G401 (cell line): ENCODE measurements at regions not wholly inside any gene's neighbourhood (a gene's known extent, or its start where the extent isn't known, plus 50 kb on each side); places are given as distances from the start of the nearest gene placed in this dataset.
"Not testable (repeated sequence)": the region's sequence is repeated elsewhere in the genome, so short reads cannot be mapped to it uniquely, and the experiment has no call there.

Experiments
- DNase-seq: peaks from one replicate; pipeline ENCODE4 v3.0.0-alpha.2; 2015; ENCODE audit warnings: low spot score
- in situ Hi-C: cut with HindIII; loops from 2 replicates; pipeline ENCODE4 v1.10.0; 2016; ENCODE audit warnings: low sequenced_read_pairs, mixed read lengths

DNA sequence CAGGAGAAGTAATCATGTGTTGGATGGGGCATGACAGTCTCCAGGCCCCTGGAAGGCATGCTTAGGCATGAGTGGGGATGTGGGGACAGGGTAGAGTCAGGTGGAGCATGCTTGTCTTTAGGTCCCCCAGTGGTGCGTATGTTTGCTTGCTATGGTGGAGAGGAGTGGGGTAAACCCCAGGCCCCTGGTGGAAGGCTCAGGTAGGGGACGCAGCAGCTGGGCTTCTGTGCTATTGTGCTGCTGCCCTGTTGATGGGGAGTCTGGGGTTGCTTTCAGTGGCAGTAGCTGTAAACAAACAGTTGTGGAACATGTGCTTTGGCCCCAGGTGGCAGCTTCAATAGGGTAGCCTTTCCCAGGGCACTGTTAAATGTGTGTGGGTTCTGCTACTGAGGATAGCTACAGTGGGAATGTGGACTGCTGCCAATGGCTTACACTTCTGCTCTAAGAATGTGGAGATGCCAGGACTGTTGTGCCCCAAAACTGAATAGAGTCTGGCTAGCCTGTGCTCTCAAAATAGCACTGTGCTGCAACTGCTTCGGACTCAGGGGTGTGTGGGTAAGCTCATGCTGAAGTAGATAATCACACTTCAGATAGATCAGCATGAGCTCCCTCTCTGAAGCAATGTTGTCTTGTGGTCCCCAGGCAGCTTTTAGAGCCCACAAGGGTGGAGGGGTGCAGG, 1257.3 kb downstream of the DIAPH3 start:
- in situ Hi-C loops: no loop called here
- DNase-seq: no peak

DNA sequence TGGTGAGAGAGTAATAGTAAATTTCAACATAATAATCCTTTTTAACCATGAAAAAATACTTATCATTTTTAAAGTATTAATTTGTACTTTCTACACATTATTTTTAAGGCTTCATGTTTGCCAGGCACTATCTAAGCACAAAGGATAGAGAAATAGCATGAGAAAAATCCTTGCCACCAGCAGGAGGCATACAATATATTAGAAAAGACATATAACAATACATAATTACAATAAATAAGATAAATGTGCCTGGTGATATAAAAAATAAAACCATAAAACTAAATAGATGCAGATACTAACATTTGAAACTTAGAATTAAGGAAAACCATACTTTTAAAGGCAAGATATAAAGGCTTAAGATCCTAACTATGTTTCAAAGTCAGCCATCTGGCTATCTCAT, 1256.4 kb downstream of the DIAPH3 start:
- DNase-seq: no peak
- in situ Hi-C loops: no loop called here

DNA sequence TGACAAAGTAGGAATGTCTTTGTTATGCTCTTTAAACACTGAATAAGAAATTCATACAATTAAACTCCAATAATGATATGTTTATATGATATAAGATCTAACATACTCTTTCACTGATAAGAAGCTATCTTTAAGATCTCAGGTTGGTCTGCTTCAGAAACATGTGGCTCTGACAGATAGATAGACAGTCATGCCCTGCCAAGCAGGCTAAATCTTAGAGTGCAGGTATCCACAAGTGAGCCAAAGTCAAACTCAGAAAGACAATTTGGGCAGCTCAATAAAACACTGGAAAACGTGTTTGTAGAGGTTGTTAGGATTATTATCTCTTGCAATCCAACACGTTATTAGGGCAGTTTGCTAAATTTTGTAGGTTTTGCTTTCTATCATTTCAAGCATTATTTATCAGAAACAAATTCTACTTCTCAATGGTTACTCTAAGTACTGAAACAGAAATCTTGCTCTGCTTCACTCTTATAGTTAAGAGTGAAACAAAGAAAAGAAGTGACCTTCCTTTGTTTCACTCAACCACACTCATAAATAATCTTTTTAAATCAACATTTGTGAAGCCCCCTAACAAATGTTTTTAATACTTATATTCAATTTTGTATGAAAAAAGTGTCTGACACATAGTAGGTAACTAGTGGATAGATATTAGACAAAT, 1255.6 kb downstream of the DIAPH3 start:
- in situ Hi-C loops: no loop called here

DNA sequence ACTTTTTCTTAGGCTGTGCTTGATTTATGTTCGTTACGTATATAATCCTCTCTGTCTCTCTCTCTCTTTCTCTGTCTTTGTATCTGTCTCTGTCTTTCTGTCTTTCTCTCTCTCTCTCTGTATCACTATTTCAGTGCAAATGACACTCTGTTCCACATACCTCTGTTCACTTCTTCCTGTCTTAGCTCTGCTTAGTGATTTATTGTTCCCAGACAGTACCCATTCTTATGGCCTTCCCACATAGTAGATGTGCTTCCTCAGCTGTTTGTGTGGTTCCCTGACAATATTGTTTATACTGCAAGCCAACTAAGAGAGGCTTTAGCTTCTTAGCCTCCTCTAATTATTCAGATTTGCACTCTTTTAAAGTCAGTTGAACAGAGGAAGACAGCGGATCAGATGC, 1244.2 kb downstream of the DIAPH3 start:
- in situ Hi-C loops: no loop called here
- no peak for DNase-seq

More for the DNA sequence above, 1255.6 kb downstream of the DIAPH3 start:
- no peak for DNase-seq

DNA sequence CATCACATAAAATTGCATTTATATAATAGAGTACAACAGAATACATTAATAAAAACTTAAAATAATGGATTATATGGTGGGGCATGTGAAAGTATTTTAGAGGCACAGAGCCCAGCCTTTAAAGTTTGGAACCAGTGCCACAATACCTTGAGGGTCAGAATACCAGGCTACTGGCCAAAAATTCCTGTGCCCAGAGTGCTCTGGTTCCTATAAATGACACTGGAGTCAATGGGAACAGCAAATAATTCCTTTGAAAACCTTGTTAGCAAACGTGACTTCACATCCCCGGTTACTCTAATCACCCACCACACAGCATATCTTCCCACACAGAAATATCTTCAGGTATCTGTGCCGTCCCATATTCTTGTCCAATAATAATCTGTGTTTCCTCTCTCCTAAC, 1242.6 kb downstream of the DIAPH3 start:
- in situ Hi-C loops: no loop called here
- no peak for DNase-seq

DNA sequence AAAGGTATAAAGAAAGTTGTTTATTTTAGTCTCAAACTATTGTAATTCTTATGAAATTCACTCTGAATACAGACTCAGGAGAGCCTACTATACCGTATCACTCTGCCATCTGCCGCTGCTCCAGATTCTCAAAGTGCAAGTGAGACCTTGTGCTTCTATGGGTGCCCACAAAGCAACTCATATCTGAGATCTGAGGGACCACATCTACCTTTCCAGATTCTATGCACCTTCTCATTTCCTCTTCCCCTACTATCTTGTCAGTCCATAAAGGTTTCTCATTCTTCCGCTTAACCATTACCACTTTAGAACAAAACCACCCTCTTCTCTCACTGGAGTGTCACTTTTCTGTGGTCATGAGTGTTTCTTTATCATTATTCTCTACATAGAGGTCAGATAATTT, 1236.9 kb downstream of the DIAPH3 start:
- DNase-seq: no peak
- in situ Hi-C loops: no loop called here

DNA sequence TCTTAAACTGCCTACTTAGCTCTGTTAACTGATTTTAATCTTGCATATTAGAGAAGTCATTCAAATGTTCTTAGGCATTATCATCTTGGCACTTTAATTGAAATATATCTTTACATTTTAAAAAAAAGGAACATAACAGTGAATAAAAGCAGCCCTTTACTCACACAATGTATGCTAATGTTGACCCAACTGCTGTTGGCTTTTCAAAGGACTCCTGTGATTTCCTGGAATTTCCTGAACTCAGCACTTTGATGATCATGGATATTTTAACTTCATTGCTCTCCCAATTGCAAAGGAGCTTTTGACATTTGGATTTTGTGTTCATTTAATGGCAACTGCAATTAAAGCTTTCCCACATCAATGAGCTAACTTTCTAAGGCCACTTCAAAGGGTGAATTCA, 1230.3 kb downstream of the DIAPH3 start:
- in situ Hi-C loops: no loop called here
- no peak for DNase-seq

DNA sequence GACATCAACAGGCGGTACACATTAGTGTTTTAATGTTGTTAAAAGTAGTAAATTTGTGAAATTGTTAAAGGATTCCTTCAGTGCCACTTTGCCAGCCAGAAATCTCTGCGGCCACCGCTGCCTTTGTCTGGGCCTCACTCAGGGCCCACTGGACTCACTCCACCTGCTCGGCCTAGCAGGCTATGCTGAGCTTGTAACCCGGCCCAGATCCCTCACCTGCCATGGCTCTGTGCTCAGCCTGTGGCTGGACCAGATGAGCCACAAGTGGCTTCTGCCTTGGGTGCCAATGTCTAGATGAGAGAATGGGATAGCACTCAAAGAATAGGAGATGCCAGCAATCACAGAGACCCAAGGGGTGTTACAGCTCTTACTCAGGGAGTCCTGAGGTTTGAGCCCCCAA, 1228.0 kb downstream of the DIAPH3 start:
- in situ Hi-C loops: no loop called here
- no peak for DNase-seq

DNA sequence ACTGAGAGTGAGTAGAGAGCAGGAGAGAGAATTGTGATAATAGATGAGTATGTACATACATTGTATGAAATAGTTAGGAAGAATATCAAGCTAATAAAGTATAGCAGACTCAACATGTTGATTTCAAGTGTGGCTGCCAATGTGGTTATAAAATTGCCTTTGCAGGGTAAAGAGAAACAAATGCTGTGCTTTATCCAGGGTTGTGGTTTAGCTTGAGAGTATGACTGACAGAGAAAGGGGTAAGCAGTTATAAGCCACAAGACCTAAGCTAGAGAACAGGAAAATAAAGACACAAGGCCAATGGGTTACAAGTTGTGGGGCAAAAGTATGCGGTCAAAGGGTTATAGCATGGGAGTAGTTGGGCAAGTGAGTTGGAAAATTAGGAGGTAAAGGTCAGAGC, 1217.5 kb downstream of the DIAPH3 start:
- in situ Hi-C loops: no loop called here
- no peak for DNase-seq

DNA sequence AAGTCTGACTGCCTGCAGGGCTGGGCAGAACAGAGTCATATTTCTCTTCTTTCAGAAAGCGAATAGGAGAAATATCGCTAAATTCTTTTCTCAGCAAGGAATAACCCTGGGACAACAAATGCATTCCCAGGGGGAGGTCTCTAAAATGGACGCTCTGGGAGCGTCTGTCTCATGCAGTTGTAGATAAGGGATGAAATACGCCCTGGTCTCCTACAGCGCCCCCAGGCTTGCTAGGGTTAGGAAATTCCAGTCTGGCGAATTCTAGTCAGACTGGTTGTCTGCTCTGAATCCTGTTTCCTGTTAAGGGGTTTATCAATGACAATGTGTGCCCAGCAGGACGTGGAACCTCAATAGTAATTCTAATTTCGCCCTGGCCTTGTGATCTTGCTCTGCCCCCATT, 1214.1 kb downstream of the DIAPH3 start:
- DNase-seq: no peak

DNA sequence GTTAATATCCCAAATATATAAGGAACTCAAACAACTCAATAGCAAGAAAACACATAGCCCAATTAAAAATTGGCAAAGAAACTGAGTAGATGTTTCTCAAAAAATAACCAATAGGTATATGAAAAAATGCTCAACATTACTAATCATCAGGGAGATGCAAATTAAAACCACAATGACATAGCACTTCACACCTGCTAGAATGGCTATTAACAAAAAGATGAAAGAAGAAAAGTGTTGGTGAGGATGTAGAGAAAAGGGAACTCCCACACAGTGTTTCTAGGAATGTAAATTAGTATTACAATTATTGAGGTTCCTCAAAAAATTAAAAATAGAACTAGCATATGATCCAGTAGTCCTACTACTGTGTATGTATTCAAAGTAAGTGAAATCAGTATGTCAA, 1212.8 kb downstream of the DIAPH3 start:
- in situ Hi-C loops: no loop called here
- DNase-seq: no peak

More for the DNA sequence above, 1214.1 kb downstream of the DIAPH3 start:
- in situ Hi-C loops: no loop called here

DNA sequence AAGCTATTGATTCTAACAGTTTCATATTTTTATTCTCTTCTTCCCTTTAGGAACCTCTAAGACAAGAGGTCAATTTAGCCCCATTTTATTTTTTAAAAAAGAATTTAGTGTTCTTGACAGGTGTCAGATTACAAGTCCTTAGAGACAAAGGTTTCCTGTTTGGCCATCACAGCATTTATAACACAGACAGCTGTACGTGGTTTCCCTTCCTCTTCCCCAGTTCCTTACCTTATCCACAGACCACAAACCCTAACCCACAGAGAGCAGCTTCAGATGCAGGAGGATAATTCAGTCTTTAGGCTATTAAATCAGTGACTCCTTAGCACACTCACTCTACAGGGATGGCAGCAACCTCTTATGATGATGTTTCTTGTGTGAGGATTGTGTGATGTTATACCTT, 1210.1 kb downstream of the DIAPH3 start:
- no peak for DNase-seq
- in situ Hi-C loops: no loop called here

DNA sequence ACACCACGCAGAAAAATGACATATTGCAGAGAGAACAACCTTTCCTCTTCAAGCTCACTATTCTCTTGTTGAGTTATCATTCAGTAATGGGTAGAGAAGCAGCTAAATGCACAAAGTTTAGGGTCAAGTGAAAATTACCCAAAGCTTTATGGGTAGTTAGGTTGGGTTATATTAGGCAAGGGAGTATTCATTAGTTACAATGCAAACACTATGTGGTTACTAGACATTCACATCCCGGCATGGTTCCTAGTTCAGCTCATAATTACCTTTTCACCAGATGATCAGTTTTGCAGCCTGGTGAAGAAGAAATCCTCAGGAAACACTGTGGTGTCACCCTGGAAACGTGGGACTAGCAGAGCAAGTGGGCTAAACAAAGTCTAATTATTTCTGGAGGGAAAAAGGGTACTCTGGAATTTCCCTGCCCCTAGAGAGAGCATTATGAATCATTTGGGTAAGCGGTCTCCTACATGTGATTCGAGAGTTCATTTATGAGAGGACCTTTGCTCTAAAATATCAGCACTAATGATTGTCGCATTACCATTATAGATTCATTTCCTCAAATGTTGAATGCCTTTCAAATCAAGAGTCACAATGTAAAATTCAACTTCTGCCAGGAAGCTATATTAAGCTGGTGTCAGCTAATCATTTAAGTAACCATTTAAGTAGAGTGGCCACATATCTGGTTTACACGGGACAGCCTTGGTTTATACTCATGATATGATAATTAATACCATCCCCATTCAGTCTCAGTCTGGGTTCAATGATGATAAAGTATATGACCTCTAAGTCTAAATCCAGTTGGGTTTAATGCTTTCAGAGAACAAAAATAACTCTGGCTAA, 1208.0 kb downstream of the DIAPH3 start:
- DNase-seq: no peak
- in situ Hi-C loops: no loop called here

DNA sequence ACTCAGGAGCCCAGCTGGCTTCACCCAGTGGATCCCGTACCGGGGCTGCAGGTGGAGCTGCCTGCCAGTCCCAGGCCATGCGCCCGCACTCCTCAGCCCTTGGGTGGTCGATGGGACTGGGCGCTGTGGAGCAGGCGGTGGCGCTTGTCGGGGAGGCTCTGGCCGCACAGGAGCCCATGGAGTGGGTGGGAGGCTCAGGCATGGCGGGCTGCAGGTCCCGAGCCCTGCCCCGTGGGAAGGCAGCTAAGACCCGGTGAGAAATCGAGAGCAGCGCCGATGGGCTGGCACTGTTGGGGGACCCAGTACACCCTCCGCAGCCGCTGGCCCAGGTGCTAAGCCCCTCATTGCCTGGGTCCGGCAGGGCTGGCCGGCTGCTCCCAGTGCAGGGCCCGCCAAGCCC, 1205.6 kb downstream of the DIAPH3 start:
- DNase-seq, in situ Hi-C loops: not testable (repeated sequence)

DNA sequence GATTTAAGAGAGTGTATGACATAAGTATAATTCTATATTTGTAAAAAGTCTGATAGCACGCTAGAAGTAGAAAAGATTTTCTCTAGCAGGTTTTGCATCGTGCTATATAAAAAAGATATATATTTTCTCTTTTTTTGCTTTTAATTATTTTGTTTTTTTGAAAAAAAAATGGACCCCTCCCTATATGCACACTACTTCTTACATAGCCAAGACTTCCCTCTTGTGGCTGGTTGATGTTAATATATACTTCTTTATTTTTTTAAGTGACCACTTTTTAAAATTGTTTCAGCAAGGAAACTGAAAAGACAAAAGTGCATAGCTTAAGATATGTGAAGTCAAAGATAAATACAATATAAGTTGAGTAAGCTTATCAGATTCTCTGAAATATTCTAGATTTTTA, 1202.8 kb downstream of the DIAPH3 start:
- no peak for DNase-seq
- in situ Hi-C loops: no loop called here

DNA sequence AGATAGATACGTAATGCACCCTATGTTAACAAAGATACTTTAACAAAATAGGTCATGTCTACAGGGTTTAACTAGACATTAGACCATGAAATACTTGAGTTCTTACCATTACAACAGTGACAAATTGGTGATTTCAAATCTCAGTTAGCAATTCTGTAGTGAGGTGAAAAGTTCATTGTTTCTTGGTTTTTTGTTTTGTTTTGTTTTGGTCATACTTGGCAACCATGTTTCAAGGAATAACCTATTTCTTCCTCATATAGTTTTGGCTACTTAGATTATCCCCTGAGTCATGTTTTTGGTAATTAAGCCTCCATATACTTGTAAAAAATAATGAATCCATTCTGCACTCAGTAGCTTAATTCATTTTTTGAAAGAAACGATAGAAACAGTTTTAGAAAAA, 1200.4 kb downstream of the DIAPH3 start:
- in situ Hi-C loops: no loop called here
- DNase-seq: no peak

DNA sequence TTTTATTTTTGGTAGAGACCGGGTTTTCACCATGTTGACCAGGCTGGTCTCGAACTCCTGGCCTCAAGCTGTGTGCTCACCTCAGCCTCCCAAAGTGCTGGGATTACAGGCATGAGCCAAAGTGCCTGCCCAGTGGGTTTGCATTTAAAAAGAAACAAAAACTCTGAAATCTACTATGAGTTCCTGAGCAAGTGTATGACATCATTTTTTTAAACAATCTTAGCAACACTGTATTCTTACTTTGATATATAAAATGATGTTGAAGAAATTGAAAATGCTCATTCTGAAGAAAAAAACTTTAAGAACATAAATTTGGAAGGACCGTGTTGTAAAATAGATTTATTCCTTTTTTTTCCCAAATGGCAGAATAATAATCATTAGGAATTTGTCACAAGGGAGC, 1199.7 kb downstream of the DIAPH3 start:
- no peak for DNase-seq
- in situ Hi-C loops: no loop called here

DNA sequence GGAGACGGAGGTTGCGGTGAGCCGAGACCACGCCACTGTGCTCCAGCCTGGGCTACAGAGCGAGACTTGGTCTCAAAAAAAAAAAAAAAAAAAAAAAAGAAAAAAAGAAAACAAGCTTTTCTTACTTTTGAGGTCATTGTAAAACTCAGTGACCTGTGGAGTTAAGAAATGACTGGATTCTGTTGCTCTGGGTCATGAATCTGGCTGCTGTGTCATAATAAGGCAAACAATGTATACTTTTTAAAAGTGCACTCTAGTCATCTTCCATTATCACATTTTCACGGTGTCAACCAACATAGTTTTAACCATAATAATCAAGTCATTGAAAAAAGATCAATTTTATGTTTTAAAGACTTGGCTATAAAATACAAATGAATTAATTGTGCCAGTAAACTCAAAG, 1186.6 kb downstream of the DIAPH3 start:
- in situ Hi-C loops: no loop called here

DNA sequence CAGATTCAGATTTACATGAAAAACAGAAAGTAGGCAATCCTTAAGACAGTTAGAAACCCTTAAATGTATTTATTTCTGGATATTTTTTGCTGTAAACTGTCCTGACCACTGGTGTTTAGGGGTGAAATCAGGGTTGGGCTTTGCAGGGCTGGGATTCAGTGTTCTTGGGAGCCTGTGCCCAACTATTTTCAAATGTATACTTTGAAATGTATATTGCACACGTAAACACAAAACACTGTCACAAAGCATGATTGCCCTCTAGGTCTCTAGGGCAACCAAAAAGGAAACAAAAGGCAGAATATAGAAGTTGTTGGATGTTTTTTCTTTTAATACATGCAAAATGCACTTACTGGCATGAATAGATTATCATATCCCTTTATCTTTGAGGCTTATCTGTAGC, 1185.4 kb downstream of the DIAPH3 start:
- no peak for DNase-seq
- in situ Hi-C loops: no loop called here

More for the DNA sequence above, 1186.6 kb downstream of the DIAPH3 start:
- DNase-seq: no peak

DNA sequence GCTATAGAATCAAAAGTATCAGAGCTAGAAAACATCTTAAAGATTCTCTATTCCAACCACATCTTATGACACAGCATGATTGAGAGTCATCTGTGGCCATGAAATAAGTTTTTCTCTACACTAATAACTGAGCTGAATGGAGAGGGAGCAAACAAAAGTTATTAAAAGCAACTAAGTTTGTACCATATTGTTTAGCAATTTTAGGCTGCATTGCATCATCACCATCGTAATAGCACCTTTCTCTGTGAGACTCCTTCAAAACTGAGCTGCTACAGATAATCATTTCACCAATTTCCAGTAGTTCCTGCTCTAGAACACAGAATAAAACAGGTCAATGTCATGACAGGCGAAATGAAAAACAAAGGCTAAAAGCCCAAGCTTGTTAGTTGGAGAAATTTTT, 1183.9 kb downstream of the DIAPH3 start:
- DNase-seq: no peak
- in situ Hi-C loops: no loop called here
